K562 (cell line): ENCODE measurements at regions not wholly inside any gene's neighbourhood (a gene's known extent, or its start where the extent isn't known, plus 50 kb on each side); places are given as distances from the start of the nearest gene placed in this dataset.

Experiments
- ASH1L ChIP-seq: fragments of 450-650 bp; IDR thresholded peaks from 2 replicates; pipeline ENCODE4 v1.6.1; 2018; ENCODE audit warnings: borderline replicate concordance, mild to moderate bottlenecking, low read depth; ENCODE audit not compliant: partially characterized antibody
- C11orf30 ChIP-seq: fragments of 450-650 bp; IDR thresholded peaks from 2 replicates; pipeline ENCODE4 v1.6.1; 2016; ENCODE audit warnings: low read depth, mild to moderate bottlenecking
- EP400 ChIP-seq: fragments of 450-650 bp; IDR thresholded peaks from 2 replicates; pipeline ENCODE4 v1.6.1; 2017; ENCODE audit warnings: antibody characterized with exemption, mild to moderate bottlenecking, moderate library complexity
- L3MBTL2 ChIP-seq: fragments of 450-650 bp; IDR thresholded peaks from 2 replicates; pipeline ENCODE4 v1.6.1; 2016; ENCODE audit warnings: mild to moderate bottlenecking, moderate library complexity
- LEF1 ChIP-seq: fragments of 450-650 bp; IDR thresholded peaks from 2 replicates; pipeline ENCODE4 v1.6.1; 2016; ENCODE audit warnings: mild to moderate bottlenecking
- NR2C2 ChIP-seq, 2 experiments: fragments of 200-800 bp in 1 of 2; sonication (Bioruptor generic) in 1 of 2; sonication (generic) in 1 of 2; formaldehyde crosslinking in 1 of 2; IDR thresholded peaks; 2 replicates each; pipeline versions ENCODE4 v1.6.1 to v1.8.0; 2016 to 2022; ENCODE audit warnings: mild to moderate bottlenecking in 1 of 2, missing compliant biosample characterization in 1 of 2, missing genetic modification characterization in 1 of 2, missing genetic modification reagents in 1 of 2
- PTBP1 ChIP-seq: fragments of 200-400 bp; formaldehyde crosslinking; IDR thresholded peaks from 2 replicates; pipeline ENCODE4 v1.6.1; 2017; ENCODE audit warnings: low read depth, low read length
- SPI1 ChIP-seq: IDR thresholded peaks from 2 replicates; pipeline ENCODE4 v1.6.1; 2011; ENCODE audit warnings: low read depth, low read length, control low read depth, borderline replicate concordance
- TARDBP ChIP-seq: fragments of 450-650 bp; IDR thresholded peaks from 2 replicates; pipeline ENCODE4 v1.6.1; 2016
- TEAD1 ChIP-seq, 2 experiments: fragments of 450-650 bp in 1 of 2; sonication (generic) in 1 of 2; formaldehyde crosslinking; IDR thresholded peaks; 2 replicates each; pipeline versions ENCODE4 v1.4.0 to v1.8.0; 2020 to 2022; ENCODE audit warnings: mild to moderate bottlenecking in 2 of 2, missing genetic modification reagents in 1 of 2
- ZNF124 ChIP-seq: sonication (generic); formaldehyde crosslinking; IDR thresholded peaks from 2 replicates; pipeline ENCODE4 v1.8.1; 2022; ENCODE audit warnings: missing genetic modification reagents
- ZNF239 ChIP-seq: fragments of 250-450 bp; sonication (Bioruptor Pico); IDR thresholded peaks from 2 replicates; pipeline ENCODE4 v1.4.0; 2020; ENCODE audit warnings: mild to moderate bottlenecking
- TF ChIP-seq, protein P1 (sequence below): fragments of 450-650 bp; IDR thresholded peaks from 2 replicates; pipeline ENCODE4 v1.6.1; 2018; ENCODE audit not compliant: partially characterized antibody
- TF ChIP-seq, protein P2 (sequence below): fragments of 450-650 bp; IDR thresholded peaks from 2 replicates; pipeline ENCODE4 v1.6.1; 2017; ENCODE audit warnings: antibody characterized with exemption, mild to moderate bottlenecking
- TF ChIP-seq, protein P3 (sequence below): fragments of 450-650 bp; formaldehyde crosslinking; IDR thresholded peaks from 2 replicates; pipeline ENCODE4 v1.4.0; 2020; ENCODE audit warnings: mild to moderate bottlenecking, moderate library complexity
- TF ChIP-seq, protein P4 (sequence below): fragments of 250-450 bp; sonication (Bioruptor Pico); IDR thresholded peaks from 2 replicates; pipeline ENCODE4 v1.9.0; 2021; ENCODE audit warnings: mild to moderate bottlenecking
- TF ChIP-seq, protein P5 (sequence below): fragments of 450-650 bp; IDR thresholded peaks from 2 replicates; pipeline ENCODE4 v1.6.1; 2016

DNA sequence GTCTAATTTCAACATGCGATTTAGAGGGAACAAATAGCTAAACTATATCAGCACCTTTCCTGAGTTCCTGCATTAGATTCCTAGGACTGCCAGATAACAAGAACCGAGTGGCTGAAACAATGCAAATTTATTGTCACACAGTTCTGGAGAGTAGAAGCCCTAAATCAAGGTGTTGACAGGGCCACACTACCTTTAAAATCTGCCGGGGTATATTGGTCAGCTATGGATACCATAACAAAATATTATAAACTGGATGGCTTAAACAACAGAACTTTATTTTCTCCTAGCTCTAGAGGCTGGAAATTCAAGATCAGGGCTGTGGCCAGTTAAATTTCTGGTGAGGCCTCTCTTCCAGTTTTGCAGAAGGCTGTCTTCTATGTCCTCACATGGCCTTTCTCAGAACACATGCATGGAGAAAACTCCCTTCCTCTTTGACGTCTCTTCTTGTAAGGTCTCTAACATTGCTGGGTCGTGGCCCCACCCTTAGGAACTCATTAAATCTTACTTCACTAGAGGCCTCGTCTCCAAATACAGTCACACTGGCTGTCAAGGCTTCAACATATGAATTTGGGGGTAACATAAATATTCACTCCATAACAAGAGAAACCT, 144.3 kb downstream of the FCRL5 start (continued):
- TF ChIP-seq, protein P1, sequence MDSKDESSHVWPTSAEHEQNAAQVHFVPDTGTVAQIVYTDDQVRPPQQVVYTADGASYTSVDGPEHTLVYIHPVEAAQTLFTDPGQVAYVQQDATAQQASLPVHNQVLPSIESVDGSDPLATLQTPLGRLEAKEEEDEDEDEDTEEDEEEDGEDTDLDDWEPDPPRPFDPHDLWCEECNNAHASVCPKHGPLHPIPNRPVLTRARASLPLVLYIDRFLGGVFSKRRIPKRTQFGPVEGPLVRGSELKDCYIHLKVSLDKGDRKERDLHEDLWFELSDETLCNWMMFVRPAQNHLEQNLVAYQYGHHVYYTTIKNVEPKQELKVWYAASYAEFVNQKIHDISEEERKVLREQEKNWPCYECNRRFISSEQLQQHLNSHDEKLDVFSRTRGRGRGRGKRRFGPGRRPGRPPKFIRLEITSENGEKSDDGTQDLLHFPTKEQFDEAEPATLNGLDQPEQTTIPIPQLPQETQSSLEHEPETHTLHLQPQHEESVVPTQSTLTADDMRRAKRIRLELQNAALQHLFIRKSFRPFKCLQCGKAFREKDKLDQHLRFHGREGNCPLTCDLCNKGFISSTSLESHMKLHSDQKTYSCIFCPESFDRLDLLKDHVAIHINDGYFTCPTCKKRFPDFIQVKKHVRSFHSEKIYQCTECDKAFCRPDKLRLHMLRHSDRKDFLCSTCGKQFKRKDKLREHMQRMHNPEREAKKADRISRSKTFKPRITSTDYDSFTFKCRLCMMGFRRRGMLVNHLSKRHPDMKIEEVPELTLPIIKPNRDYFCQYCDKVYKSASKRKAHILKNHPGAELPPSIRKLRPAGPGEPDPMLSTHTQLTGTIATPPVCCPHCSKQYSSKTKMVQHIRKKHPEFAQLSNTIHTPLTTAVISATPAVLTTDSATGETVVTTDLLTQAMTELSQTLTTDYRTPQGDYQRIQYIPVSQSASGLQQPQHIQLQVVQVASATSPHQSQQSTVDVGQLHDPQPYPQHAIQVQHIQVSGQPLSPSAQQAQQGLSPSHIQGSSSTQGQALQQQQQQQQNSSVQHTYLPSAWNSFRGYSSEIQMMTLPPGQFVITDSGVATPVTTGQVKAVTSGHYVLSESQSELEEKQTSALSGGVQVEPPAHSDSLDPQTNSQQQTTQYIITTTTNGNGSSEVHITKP = peak; percentile 41
- TF ChIP-seq LEF1 (peak; percentile 43; the same call in 1 of the 2 replicates), SPI1 (peak; percentile 40; the same call in 1 of the 2 replicates), PTBP1 (no peak), TARDBP (no peak), TEAD1 (CRISPR knock-in tag; IDR thresholded peaks at IDR 0.05) (0 out of 4 replicates have a peak, but pooled peaks of 1 of the 2 experiments have one; percentile 37), EP400 (peak; percentile 20; the same call in 1 of the 2 replicates), ZNF124 (CRISPR knock-in tag) (no peak), C11orf30 (0 out of 2 replicates have a peak, but pooled peaks have one; percentile 16), NR2C2 (CRISPR knock-in tag; IDR thresholded peaks at IDR 0.05) (no peak), NR2C2 (tag; IDR thresholded peaks at IDR 0.05) (peak; percentile 12; the same call in 1 of the 2 replicates), ZNF239 (CRISPR knock-in tag) (0 out of 2 replicates have a peak, but pooled peaks have one; percentile 16), L3MBTL2 (peak; percentile 93), ASH1L (no peak)
- TF ChIP-seq, protein P2, sequence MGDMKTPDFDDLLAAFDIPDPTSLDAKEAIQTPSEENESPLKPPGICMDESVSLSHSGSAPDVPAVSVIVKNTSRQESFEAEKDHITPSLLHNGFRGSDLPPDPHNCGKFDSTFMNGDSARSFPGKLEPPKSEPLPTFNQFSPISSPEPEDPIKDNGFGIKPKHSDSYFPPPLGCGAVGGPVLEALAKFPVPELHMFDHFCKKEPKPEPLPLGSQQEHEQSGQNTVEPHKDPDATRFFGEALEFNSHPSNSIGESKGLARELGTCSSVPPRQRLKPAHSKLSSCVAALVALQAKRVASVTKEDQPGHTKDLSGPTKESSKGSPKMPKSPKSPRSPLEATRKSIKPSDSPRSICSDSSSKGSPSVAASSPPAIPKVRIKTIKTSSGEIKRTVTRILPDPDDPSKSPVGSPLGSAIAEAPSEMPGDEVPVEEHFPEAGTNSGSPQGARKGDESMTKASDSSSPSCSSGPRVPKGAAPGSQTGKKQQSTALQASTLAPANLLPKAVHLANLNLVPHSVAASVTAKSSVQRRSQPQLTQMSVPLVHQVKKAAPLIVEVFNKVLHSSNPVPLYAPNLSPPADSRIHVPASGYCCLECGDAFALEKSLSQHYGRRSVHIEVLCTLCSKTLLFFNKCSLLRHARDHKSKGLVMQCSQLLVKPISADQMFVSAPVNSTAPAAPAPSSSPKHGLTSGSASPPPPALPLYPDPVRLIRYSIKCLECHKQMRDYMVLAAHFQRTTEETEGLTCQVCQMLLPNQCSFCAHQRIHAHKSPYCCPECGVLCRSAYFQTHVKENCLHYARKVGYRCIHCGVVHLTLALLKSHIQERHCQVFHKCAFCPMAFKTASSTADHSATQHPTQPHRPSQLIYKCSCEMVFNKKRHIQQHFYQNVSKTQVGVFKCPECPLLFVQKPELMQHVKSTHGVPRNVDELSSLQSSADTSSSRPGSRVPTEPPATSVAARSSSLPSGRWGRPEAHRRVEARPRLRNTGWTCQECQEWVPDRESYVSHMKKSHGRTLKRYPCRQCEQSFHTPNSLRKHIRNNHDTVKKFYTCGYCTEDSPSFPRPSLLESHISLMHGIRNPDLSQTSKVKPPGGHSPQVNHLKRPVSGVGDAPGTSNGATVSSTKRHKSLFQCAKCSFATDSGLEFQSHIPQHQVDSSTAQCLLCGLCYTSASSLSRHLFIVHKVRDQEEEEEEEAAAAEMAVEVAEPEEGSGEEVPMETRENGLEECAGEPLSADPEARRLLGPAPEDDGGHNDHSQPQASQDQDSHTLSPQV = peak; percentile 70; the same call in 1 of the 2 replicates
- TF ChIP-seq, protein P3, sequence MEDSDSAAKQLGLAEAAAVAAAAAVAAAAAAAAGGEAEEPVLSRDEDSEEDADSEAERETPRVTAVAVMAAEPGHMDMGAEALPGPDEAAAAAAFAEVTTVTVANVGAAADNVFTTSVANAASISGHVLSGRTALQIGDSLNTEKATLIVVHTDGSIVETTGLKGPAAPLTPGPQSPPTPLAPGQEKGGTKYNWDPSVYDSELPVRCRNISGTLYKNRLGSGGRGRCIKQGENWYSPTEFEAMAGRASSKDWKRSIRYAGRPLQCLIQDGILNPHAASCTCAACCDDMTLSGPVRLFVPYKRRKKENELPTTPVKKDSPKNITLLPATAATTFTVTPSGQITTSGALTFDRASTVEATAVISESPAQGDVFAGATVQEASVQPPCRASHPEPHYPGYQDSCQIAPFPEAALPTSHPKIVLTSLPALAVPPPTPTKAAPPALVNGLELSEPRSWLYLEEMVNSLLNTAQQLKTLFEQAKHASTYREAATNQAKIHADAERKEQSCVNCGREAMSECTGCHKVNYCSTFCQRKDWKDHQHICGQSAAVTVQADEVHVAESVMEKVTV (CRISPR knock-in tag) = no peak
- TF ChIP-seq, protein P4, sequence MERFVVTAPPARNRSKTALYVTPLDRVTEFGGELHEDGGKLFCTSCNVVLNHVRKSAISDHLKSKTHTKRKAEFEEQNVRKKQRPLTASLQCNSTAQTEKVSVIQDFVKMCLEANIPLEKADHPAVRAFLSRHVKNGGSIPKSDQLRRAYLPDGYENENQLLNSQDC (CRISPR knock-in tag) = no peak
- TF ChIP-seq, protein P5, sequence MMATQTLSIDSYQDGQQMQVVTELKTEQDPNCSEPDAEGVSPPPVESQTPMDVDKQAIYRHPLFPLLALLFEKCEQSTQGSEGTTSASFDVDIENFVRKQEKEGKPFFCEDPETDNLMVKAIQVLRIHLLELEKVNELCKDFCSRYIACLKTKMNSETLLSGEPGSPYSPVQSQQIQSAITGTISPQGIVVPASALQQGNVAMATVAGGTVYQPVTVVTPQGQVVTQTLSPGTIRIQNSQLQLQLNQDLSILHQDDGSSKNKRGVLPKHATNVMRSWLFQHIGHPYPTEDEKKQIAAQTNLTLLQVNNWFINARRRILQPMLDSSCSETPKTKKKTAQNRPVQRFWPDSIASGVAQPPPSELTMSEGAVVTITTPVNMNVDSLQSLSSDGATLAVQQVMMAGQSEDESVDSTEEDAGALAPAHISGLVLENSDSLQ = peak; percentile 75
